ENCODE measurements at regions not wholly inside any gene's neighbourhood (a gene's known extent, or its start where the extent isn't known, plus 50 kb on each side); places are given as distances from the start of the nearest gene placed in this dataset.
"Not testable (repeated sequence)": the region's sequence is repeated elsewhere in the genome, so short reads cannot be mapped to it uniquely, and the experiment has no call there.

- no peaks in the 10 kb centered on the region for H3F3A ChIP-seq (ENCODE audit: low read depth)
- no peaks in the 10 kb centered on the region for H4K20me1 ChIP-seq (ENCODE audit: insufficient read depth, low read length, poor library complexity, severe bottlenecking)
- H3K36me3 ChIP-seq (ENCODE audit: insufficient read depth, low read length): no peaks in the 10 kb centered on the region
- H3K4me3 ChIP-seq (ENCODE audit: low read length, poor library complexity, severe bottlenecking): no peak overlapping the region
- no peak overlapping the region for H2AFZ ChIP-seq (ENCODE audit: low read length)
- no peak overlapping the region for H3K4me2 ChIP-seq (ENCODE audit: low read depth, low read length, poor library complexity, severe bottlenecking)
- H3K4me1 ChIP-seq (ENCODE audit: insufficient read depth, low read length, poor library complexity, severe bottlenecking): no peaks in the 10 kb centered on the region
- H3K9me3 ChIP-seq (ENCODE audit: insufficient read depth, low read depth, low read length): no peaks in the 10 kb centered on the region
- TF ChIP-seq, protein P1, sequence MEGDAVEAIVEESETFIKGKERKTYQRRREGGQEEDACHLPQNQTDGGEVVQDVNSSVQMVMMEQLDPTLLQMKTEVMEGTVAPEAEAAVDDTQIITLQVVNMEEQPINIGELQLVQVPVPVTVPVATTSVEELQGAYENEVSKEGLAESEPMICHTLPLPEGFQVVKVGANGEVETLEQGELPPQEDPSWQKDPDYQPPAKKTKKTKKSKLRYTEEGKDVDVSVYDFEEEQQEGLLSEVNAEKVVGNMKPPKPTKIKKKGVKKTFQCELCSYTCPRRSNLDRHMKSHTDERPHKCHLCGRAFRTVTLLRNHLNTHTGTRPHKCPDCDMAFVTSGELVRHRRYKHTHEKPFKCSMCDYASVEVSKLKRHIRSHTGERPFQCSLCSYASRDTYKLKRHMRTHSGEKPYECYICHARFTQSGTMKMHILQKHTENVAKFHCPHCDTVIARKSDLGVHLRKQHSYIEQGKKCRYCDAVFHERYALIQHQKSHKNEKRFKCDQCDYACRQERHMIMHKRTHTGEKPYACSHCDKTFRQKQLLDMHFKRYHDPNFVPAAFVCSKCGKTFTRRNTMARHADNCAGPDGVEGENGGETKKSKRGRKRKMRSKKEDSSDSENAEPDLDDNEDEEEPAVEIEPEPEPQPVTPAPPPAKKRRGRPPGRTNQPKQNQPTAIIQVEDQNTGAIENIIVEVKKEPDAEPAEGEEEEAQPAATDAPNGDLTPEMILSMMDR (conservative IDR thresholded peaks at IDR 0.05; ENCODE audit: low read length): no peak
- TF ChIP-seq EZH2phosphoT487 (IDR thresholded peaks at IDR 0.05; ENCODE audit: borderline replicate concordance): no peak
- H3K79me2 ChIP-seq (ENCODE audit: insufficient read depth, low read length): no peaks in the 10 kb centered on the region
- H3K9me2 ChIP-seq (replicated peaks; ENCODE audit: low read depth, low read length): no peaks in the 10 kb centered on the region
- no peak overlapping the region for H3K9ac ChIP-seq (ENCODE audit: low read depth, low read length, poor library complexity, severe bottlenecking)
- no peaks in the 10 kb centered on the region for H3K27me3 ChIP-seq (ENCODE audit: insufficient read depth, low read length, poor library complexity, severe bottlenecking)
Measured at GRCh38 chr5:131005963-131006684, 158.9 kb downstream of the HINT1 start.

DNA sequence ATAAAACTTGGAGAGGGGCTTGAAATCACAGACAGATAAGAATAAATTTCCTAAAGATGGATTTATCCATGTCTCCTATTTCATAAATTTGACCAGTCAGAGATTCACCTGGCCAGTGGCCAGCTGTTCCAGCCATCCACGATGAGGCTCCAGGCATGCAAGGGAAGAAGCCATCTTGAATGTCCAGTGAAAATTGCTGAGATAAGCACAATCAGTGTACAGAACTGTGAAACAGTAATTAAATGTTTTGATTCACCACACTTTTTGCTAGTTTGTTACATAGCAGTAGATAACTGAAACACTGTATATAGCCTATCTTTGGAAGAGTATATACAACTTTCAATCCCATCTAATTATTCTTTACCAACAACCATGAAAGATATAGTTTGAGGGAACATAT is 163.5 kb downstream of the HINT1 start:
- Histone ChIP-seq H3K9ac (ENCODE audit: low read depth, low read length, poor library complexity, severe bottlenecking) (no peak overlapping the region), H3K27me3 (ENCODE audit: insufficient read depth, low read length, poor library complexity, severe bottlenecking) (no peaks in the 10 kb centered on the region), H2AFZ (ENCODE audit: low read length) (no peak overlapping the region), H3K9me2 (replicated peaks; ENCODE audit: low read depth, low read length) (no peaks in the 10 kb centered on the region), H3F3A (ENCODE audit: low read depth) (no peaks in the 10 kb centered on the region), H3K4me1 (ENCODE audit: insufficient read depth, low read length, poor library complexity, severe bottlenecking) (no peaks in the 10 kb centered on the region), H3K4me2 (ENCODE audit: low read depth, low read length, poor library complexity, severe bottlenecking) (no peak overlapping the region), H3K9me3 (ENCODE audit: insufficient read depth, low read depth, low read length) (no peaks in the 10 kb centered on the region), H3K4me3 (ENCODE audit: low read length, poor library complexity, severe bottlenecking) (no peak overlapping the region), H3K79me2 (ENCODE audit: insufficient read depth, low read length) (no peaks in the 10 kb centered on the region), H4K20me1 (ENCODE audit: insufficient read depth, low read length, poor library complexity, severe bottlenecking) (no peaks in the 10 kb centered on the region), H3K36me3 (ENCODE audit: insufficient read depth, low read length) (no peaks in the 10 kb centered on the region)
- TF ChIP-seq EZH2phosphoT487 (IDR thresholded peaks at IDR 0.05; ENCODE audit: borderline replicate concordance): no peak
- TF ChIP-seq, protein P1 (conservative IDR thresholded peaks at IDR 0.05; ENCODE audit: low read length): no peak

DNA sequence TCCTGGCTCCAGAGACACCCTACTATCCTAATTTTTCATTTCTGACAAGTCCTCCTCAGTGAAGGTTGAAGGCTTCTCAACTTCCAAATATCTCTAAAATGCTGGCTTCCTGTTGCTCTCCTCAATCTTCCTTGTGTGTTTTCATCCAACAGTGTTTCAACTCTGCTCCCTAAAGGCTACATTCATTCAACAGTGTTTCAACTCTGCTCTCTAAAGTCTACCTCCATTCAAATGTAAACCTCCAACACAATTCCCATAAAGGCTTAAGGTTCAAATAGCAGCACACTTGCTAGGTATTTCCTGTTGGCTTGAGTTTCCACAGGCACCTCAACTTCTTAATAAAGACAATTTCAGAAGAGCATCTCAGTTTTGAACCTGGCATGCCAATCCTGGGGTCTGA is 164.8 kb downstream of the HINT1 start:
- H3K27me3 ChIP-seq (ENCODE audit: insufficient read depth, low read length, poor library complexity, severe bottlenecking): no peaks in the 10 kb centered on the region
- no peak overlapping the region for H3K4me3 ChIP-seq (ENCODE audit: low read length, poor library complexity, severe bottlenecking)
- no peaks in the 10 kb centered on the region for H3K36me3 ChIP-seq (ENCODE audit: insufficient read depth, low read length)
- H3K79me2 ChIP-seq (ENCODE audit: insufficient read depth, low read length): no peaks in the 10 kb centered on the region
- H3K9me3 ChIP-seq (ENCODE audit: insufficient read depth, low read depth, low read length): no peaks in the 10 kb centered on the region
- no peak overlapping the region for H2AFZ ChIP-seq (ENCODE audit: low read length)
- H3F3A ChIP-seq (ENCODE audit: low read depth): no peaks in the 10 kb centered on the region
- no peaks in the 10 kb centered on the region for H4K20me1 ChIP-seq (ENCODE audit: insufficient read depth, low read length, poor library complexity, severe bottlenecking)
- TF ChIP-seq, protein P1 (conservative IDR thresholded peaks at IDR 0.05; ENCODE audit: low read length): no peak
- no peak for TF ChIP-seq EZH2phosphoT487 (IDR thresholded peaks at IDR 0.05; ENCODE audit: borderline replicate concordance)
- no peak overlapping the region for H3K4me2 ChIP-seq (ENCODE audit: low read depth, low read length, poor library complexity, severe bottlenecking)
- H3K9ac ChIP-seq (ENCODE audit: low read depth, low read length, poor library complexity, severe bottlenecking): no peak overlapping the region
- no peaks in the 10 kb centered on the region for H3K4me1 ChIP-seq (ENCODE audit: insufficient read depth, low read length, poor library complexity, severe bottlenecking)
- H3K9me2 ChIP-seq (replicated peaks; ENCODE audit: low read depth, low read length): no peaks in the 10 kb centered on the region

DNA sequence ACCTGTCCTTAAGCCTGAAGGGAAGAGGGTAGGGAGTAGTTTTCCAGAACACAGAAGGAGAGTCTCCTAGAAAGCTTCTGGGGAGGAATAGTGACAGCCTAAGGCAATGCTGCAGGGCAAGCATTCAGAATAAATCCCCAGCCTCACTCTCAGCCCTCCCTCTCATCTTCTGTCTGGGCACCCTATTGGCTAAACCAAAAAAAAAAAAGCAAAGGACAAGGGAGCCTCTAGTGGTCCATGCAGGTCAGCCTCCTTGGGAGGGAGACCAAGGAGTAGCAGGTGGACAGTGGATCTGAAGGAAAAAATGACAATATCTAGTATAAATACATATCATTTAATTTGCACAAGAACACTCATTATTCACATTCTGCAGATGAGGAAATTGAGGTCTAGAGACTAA is 168.3 kb downstream of the HINT1 start:
- not testable (repeated sequence) for H3K36me3 ChIP-seq (ENCODE audit: insufficient read depth, low read length); H3F3A ChIP-seq (ENCODE audit: low read depth)

More for the DNA sequence above, 168.3 kb downstream of the HINT1 start:
- H2AFZ ChIP-seq (ENCODE audit: low read length); H3K9me3 ChIP-seq (ENCODE audit: insufficient read depth, low read depth, low read length); H3K4me1 ChIP-seq (ENCODE audit: insufficient read depth, low read length, poor library complexity, severe bottlenecking); H3K4me3 ChIP-seq (ENCODE audit: low read length, poor library complexity, severe bottlenecking); H3K27me3 ChIP-seq (ENCODE audit: insufficient read depth, low read length, poor library complexity, severe bottlenecking); H4K20me1 ChIP-seq (ENCODE audit: insufficient read depth, low read length, poor library complexity, severe bottlenecking); H3K4me2 ChIP-seq (ENCODE audit: low read depth, low read length, poor library complexity, severe bottlenecking); H3K9ac ChIP-seq (ENCODE audit: low read depth, low read length, poor library complexity, severe bottlenecking); H3K9me2 ChIP-seq (replicated peaks; ENCODE audit: low read depth, low read length); H3K79me2 ChIP-seq (ENCODE audit: insufficient read depth, low read length): not testable (repeated sequence)
